Parathyroid adenoma (tissue), 2 donors: ENCODE measurements at regions not wholly inside any gene's neighbourhood (a gene's known extent, or its start where the extent isn't known, plus 50 kb on each side); places are given as distances from the start of the nearest gene placed in this dataset.

Experiments used
- H2AFZ ChIP-seq: fragments of 300-600 bp; sonication (generic); one replicate; pipeline ENCODE4 v1.7.0; 2017; ENCODE audit warnings: antibody characterized with exemption, mild to moderate bottlenecking
- H3K27ac ChIP-seq: fragments of 300-600 bp; sonication (generic); one replicate; pipeline ENCODE4 v1.7.0; 2017
- H3K27me3 ChIP-seq: fragments of 300-600 bp; sonication (generic); one replicate; pipeline ENCODE4 v1.7.0; 2017; ENCODE audit warnings: low read length; ENCODE audit not compliant: control insufficient read depth, insufficient read depth
- H3K36me3 ChIP-seq: fragments of 300-600 bp; sonication (generic); one replicate; pipeline ENCODE4 v1.7.0; 2017; ENCODE audit warnings: low read length; ENCODE audit not compliant: control insufficient read depth, insufficient read depth
- H3K4me1 ChIP-seq: fragments of 300-600 bp; sonication (generic); one replicate; pipeline ENCODE4 v1.7.0; 2017; ENCODE audit warnings: control low read depth
- H3K4me2 ChIP-seq: fragments of 300-600 bp; sonication (generic); one replicate; pipeline ENCODE4 v1.7.0; 2017; ENCODE audit warnings: low read length
- H3K4me3 ChIP-seq: fragments of 300-600 bp; sonication (generic); one replicate; pipeline ENCODE4 v1.7.0; 2017; ENCODE audit warnings: low read depth, low read length
- H3K79me2 ChIP-seq: fragments of 300-600 bp; sonication (generic); one replicate; pipeline ENCODE4 v1.7.0; 2017; ENCODE audit warnings: control low read depth
- H3K9ac ChIP-seq: fragments of 300-600 bp; sonication (generic); one replicate; pipeline ENCODE4 v1.7.0; 2017; ENCODE audit warnings: mild to moderate bottlenecking
- H3K9me3 ChIP-seq: fragments of 300-600 bp; sonication (generic); one replicate; pipeline ENCODE4 v1.7.0; 2017; ENCODE audit warnings: low read length; ENCODE audit not compliant: control insufficient read depth
- CTCF ChIP-seq: fragments of 300-600 bp; sonication (generic); IDR thresholded peaks from one replicate; pipeline ENCODE4 v1.7.0; 2017; ENCODE audit warnings: antibody characterized with exemption, mild to moderate bottlenecking
- donor health status: primary hyperparathyroidism.

- Histone ChIP-seq H3K36me3 (no peaks in the 10 kb centered on the region), H3K27me3 (no peaks in the 10 kb centered on the region), H3K9ac (no peak overlapping the region), H3K27ac (no peak overlapping the region), H3K79me2 (no peaks in the 10 kb centered on the region), H3K4me2 (no peak overlapping the region), H3K4me3 (no peak overlapping the region), H3K4me1 (no peaks in the 10 kb centered on the region), H2AFZ (no peak overlapping the region), H3K9me3 (no peaks in the 10 kb centered on the region)
- TF ChIP-seq CTCF, result no peak
These were observed 183.5 kb downstream of the CHD9NB start for GRCh38 chr16:52869243-52869642.

GRCh38 chr16:52863000-52863399 is 189.7 kb downstream of the CHD9NB start:
- Histone ChIP-seq H3K4me2 (no peak overlapping the region), H3K27me3 (no peaks in the 10 kb centered on the region), H3K9ac (no peak overlapping the region), H2AFZ (no peak overlapping the region), H3K9me3 (no peaks in the 10 kb centered on the region), H3K36me3 (no peaks in the 10 kb centered on the region), H3K79me2 (no peaks in the 10 kb centered on the region), H3K4me3 (no peak overlapping the region), H3K4me1 (no peaks in the 10 kb centered on the region), H3K27ac (no peak overlapping the region)
- no peak for TF ChIP-seq CTCF

- TF ChIP-seq CTCF, result no peak
These were observed 191.1 kb downstream of the CHD9NB start for GRCh38 chr16:52861614-52862022.

GRCh38 chr16:52855463-52855862 is 197.2 kb downstream of the CHD9NB start:
- Histone ChIP-seq H3K27me3 (no peaks in the 10 kb centered on the region), H3K36me3 (no peaks in the 10 kb centered on the region), H3K4me3 (no peak overlapping the region), H3K79me2 (no peaks in the 10 kb centered on the region), H3K4me2 (no peak overlapping the region), H3K27ac (no peak overlapping the region), H3K9me3 (no peaks in the 10 kb centered on the region), H3K9ac (no peak overlapping the region), H3K4me1 (no peaks in the 10 kb centered on the region), H2AFZ (no peak overlapping the region)
- no peak for TF ChIP-seq CTCF

More at GRCh38 chr16:52861614-52862022, 191.1 kb downstream of the CHD9NB start:
- Histone ChIP-seq H3K9ac (no peak overlapping the region), H3K4me3 (no peak overlapping the region), H3K79me2 (no peaks in the 10 kb centered on the region), H3K27ac (no peak overlapping the region), H3K4me2 (no peak overlapping the region), H3K36me3 (no peaks in the 10 kb centered on the region), H3K27me3 (no peaks in the 10 kb centered on the region), H3K9me3 (no peaks in the 10 kb centered on the region), H3K4me1 (no peaks in the 10 kb centered on the region), H2AFZ (no peak overlapping the region)

- no peaks in the 10 kb centered on the region for H3K79me2 ChIP-seq
- H3K27me3 ChIP-seq, result no peaks in the 10 kb centered on the region
- no peak for TF ChIP-seq CTCF
- H3K27ac ChIP-seq, result no peak overlapping the region
- no peak overlapping the region for H3K4me2 ChIP-seq
- no peak overlapping the region for H2AFZ ChIP-seq
- H3K4me3 ChIP-seq, result no peak overlapping the region
- no peaks in the 10 kb centered on the region for H3K9me3 ChIP-seq
- H3K9ac ChIP-seq, result no peak overlapping the region
- no peaks in the 10 kb centered on the region for H3K4me1 ChIP-seq
- no peaks in the 10 kb centered on the region for H3K36me3 ChIP-seq
These were observed 199.7 kb downstream of the CHD9NB start for GRCh38 chr16:52852978-52853377.
